Mesenchymal stem cell (in vitro differentiated cells and primary cell): ENCODE measurements at regions not wholly inside any gene's neighbourhood (a gene's known extent, or its start where the extent isn't known, plus 50 kb on each side); places are given as distances from the start of the nearest gene placed in this dataset.

Source experiments
- DNase-seq: peaks from one replicate; pipeline ENCODE4 v3.0.0-alpha.2; 2013
- H2AFZ ChIP-seq: one replicate; pipeline ENCODE4 v1.6.1; 2013; ENCODE audit warnings: low read depth, mild to moderate bottlenecking, control low read depth, inconsistent platforms, low read length, moderate library complexity
- H2AK5ac ChIP-seq: 2 replicates; pipeline ENCODE4 v1.6.1; 2013; ENCODE audit warnings: low read length, moderate library complexity, mild to moderate bottlenecking, inconsistent platforms; ENCODE audit not compliant: severe bottlenecking
- H2BK120ac ChIP-seq: one replicate; pipeline ENCODE4 v1.6.1; 2013; ENCODE audit warnings: low read depth, mild to moderate bottlenecking, inconsistent platforms, low read length, moderate library complexity
- H2BK12ac ChIP-seq, 2 experiments: one replicate each; pipeline ENCODE4 v1.6.1; 2013; ENCODE audit warnings: inconsistent platforms in 2 of 2, low read length in 2 of 2, mild to moderate bottlenecking in 2 of 2, moderate library complexity in 2 of 2, control low read depth in 1 of 2
- H2BK15ac ChIP-seq: one replicate; pipeline ENCODE4 v1.6.1; 2013; ENCODE audit warnings: mild to moderate bottlenecking, low read depth, inconsistent platforms; ENCODE audit not compliant: poor library complexity, severe bottlenecking
- H2BK5ac ChIP-seq: 2 replicates; pipeline ENCODE4 v1.6.1; 2013; ENCODE audit warnings: low read depth, mild to moderate bottlenecking, low read length, control low read depth, inconsistent platforms; ENCODE audit not compliant: poor library complexity, severe bottlenecking
- H3K14ac ChIP-seq, 2 experiments: one replicate each; pipeline ENCODE4 v1.6.1; 2013; ENCODE audit warnings: inconsistent platforms in 2 of 2, low read length in 2 of 2, control low read depth in 1 of 2, mild to moderate bottlenecking in 1 of 2, moderate library complexity in 1 of 2
- H3K18ac ChIP-seq, 2 experiments: one replicate each; pipeline ENCODE4 v1.6.1; 2013; ENCODE audit warnings: inconsistent platforms in 2 of 2, low read length in 2 of 2, control low read depth in 1 of 2, low read depth in 1 of 2, mild to moderate bottlenecking in 1 of 2
- H3K23ac ChIP-seq, 2 experiments: one replicate each; pipeline ENCODE4 v1.6.1; 2013; ENCODE audit warnings: inconsistent platforms in 2 of 2, low read length in 2 of 2, mild to moderate bottlenecking in 2 of 2, moderate library complexity in 2 of 2, control low read depth in 1 of 2
- H3K27ac ChIP-seq: 2 replicates; pipeline ENCODE4 v1.5.1; 2013; ENCODE audit warnings: mild to moderate bottlenecking, moderate library complexity, low read length, control low read depth, inconsistent platforms; ENCODE audit not compliant: poor library complexity, severe bottlenecking
- H3K27me3 ChIP-seq, 2 experiments: 2 replicates each; pipeline versions ENCODE4 v1.6.1 to v1.7.0; 2013; ENCODE audit warnings: low read length in 2 of 2, mild to moderate bottlenecking in 2 of 2, moderate library complexity in 2 of 2, control low read depth in 1 of 2, inconsistent platforms in 1 of 2; ENCODE audit not compliant: control insufficient read depth in 1 of 2, insufficient read depth in 1 of 2
- H3K36me3 ChIP-seq, 2 experiments: 2 replicates each; pipeline versions ENCODE4 v1.6.1 to v1.7.0; 2013; ENCODE audit warnings: low read length in 2 of 2, control low read depth in 1 of 2, inconsistent platforms in 1 of 2, low read depth in 1 of 2, mild to moderate bottlenecking in 1 of 2; ENCODE audit not compliant: insufficient read depth in 2 of 2, control insufficient read depth in 1 of 2
- H3K4ac ChIP-seq, 2 experiments: one replicate each; pipeline ENCODE4 v1.6.1; 2013; ENCODE audit warnings: inconsistent platforms in 2 of 2, low read length in 2 of 2, mild to moderate bottlenecking in 2 of 2, moderate library complexity in 2 of 2, control low read depth in 1 of 2, low read depth in 1 of 2
- H3K4me1 ChIP-seq: 2 replicates; pipeline ENCODE4 v1.6.1; 2013; ENCODE audit warnings: low read depth, low read length, control low read depth; ENCODE audit not compliant: control insufficient read depth, insufficient read depth
- H3K4me2 ChIP-seq: 2 replicates; pipeline ENCODE4 v1.6.1; 2013; ENCODE audit warnings: low read length, mild to moderate bottlenecking, inconsistent platforms; ENCODE audit not compliant: poor library complexity, severe bottlenecking
- H3K4me3 ChIP-seq, 2 experiments: 2 replicates each; pipeline versions ENCODE4 v1.5.1 to v1.7.0; 2013; ENCODE audit warnings: low read length in 2 of 2, mild to moderate bottlenecking in 2 of 2, control low read depth in 1 of 2, low read depth in 1 of 2; ENCODE audit not compliant: insufficient read depth in 1 of 2
- H3K79me1 ChIP-seq: replicated peaks from 2 replicates; pipeline ENCODE4 v1.6.1; 2013; ENCODE audit warnings: mild to moderate bottlenecking, control low read depth, low read length, inconsistent platforms; ENCODE audit not compliant: poor library complexity, severe bottlenecking
- H3K9ac ChIP-seq: 2 replicates; pipeline ENCODE4 v1.7.0; 2013; ENCODE audit warnings: mild to moderate bottlenecking, low read length, moderate library complexity
- H3K9me3 ChIP-seq: 2 replicates; pipeline ENCODE4 v1.7.0; 2013; ENCODE audit warnings: mild to moderate bottlenecking, low read length; ENCODE audit not compliant: control insufficient read depth
- H4K8ac ChIP-seq: one replicate; pipeline ENCODE4 v1.6.1; 2013; ENCODE audit warnings: inconsistent platforms, mild to moderate bottlenecking, low read length, moderate library complexity
- H4K91ac ChIP-seq: one replicate; pipeline ENCODE4 v1.6.1; 2013; ENCODE audit warnings: mild to moderate bottlenecking, low read length, inconsistent platforms
- WGBS: methylation state at CpG from one replicate; pipeline ENCODE4 v1.1.7; 2013; ENCODE audit warnings: mixed read lengths; 5-methylcytosine and 5-hydroxymethylcytosine counted together

- Histone ChIP-seq H3K4ac (no peak overlapping the region), H2BK15ac (no peak overlapping the region), H3K18ac (no peak overlapping the region), H3K9ac (no peak overlapping the region), H2BK5ac (no peak overlapping the region), H3K4me2 (no peak overlapping the region), H3K4me1 (no peaks in the 10 kb centered on the region), H3K4me3 (no peak overlapping the region), H3K79me1 (no peaks in the 10 kb centered on the region), H3K27ac (no peak overlapping the region), H3K23ac (no peak overlapping the region), H2BK120ac (no peak overlapping the region), H3K36me3 (no peaks in the 10 kb centered on the region), H3K9me3 (no peaks in the 10 kb centered on the region), H2AK5ac (no peak overlapping the region), H3K27me3 (peaks cover 0 to 49% of the 10 kb centered on the region in 2 experiments), H2AFZ (no peak overlapping the region), H3K14ac (no peak overlapping the region), H4K91ac (no peak overlapping the region), H4K8ac (no peak overlapping the region), H2BK12ac (no peak overlapping the region)
- DNase-seq, result no peak
- 79% methylated on average over 13 of the region's 13 CpGs for WGBS
These were observed 263.8 kb upstream of the FOXQ1 start for GRCh38 chr6:1047981-1048541.

GRCh38 chr6:1045239-1045638 lies 266.7 kb upstream of the FOXQ1 start:
- no peak overlapping the region for H3K14ac ChIP-seq
- no peak overlapping the region for H3K4ac ChIP-seq

GRCh38 chr6:1044040-1044836 lies 267.7 kb upstream of the FOXQ1 start:
- no peak overlapping the region for H3K18ac ChIP-seq
- no peak overlapping the region for H2BK15ac ChIP-seq
- no peaks in the 10 kb centered on the region for H3K4me1 ChIP-seq
- WGBS, result 77% methylated on average over 7 of the region's 7 CpGs
- no peak overlapping the region for H3K14ac ChIP-seq
- no peaks in the 10 kb centered on the region for H3K9me3 ChIP-seq
- no peak overlapping the region for H3K9ac ChIP-seq
- no peaks in the 10 kb centered on the region for H3K36me3 ChIP-seq
- H2AFZ ChIP-seq, result no peak overlapping the region
- peaks cover 0 to 58% of the 10 kb centered on the region in 2 experiments for H3K27me3 ChIP-seq
- H4K8ac ChIP-seq, result no peak overlapping the region
- no peak overlapping the region for H3K4ac ChIP-seq
- no peak overlapping the region for H3K4me2 ChIP-seq
- H4K91ac ChIP-seq, result no peak overlapping the region
- H2BK12ac ChIP-seq, result no peak overlapping the region
- DNase-seq, result no peak
- H3K79me1 ChIP-seq, result no peaks in the 10 kb centered on the region
- no peak overlapping the region for H3K27ac ChIP-seq
- no peak overlapping the region for H3K4me3 ChIP-seq
- no peak overlapping the region for H3K23ac ChIP-seq
- no peak overlapping the region for H2BK120ac ChIP-seq
- no peak overlapping the region for H2AK5ac ChIP-seq
- H2BK5ac ChIP-seq, result no peak overlapping the region

More at GRCh38 chr6:1045239-1045638, 266.7 kb upstream of the FOXQ1 start:
- H3K9ac ChIP-seq, result no peak overlapping the region
- no peak overlapping the region for H3K18ac ChIP-seq
- WGBS, result 36% methylated on average over 2 of the region's 2 CpGs
- no peak overlapping the region for H2AK5ac ChIP-seq
- H3K36me3 ChIP-seq, result no peaks in the 10 kb centered on the region
- no peak overlapping the region for H3K4me2 ChIP-seq
- no peak overlapping the region for H2BK120ac ChIP-seq
- no peak overlapping the region for H2AFZ ChIP-seq
- H4K91ac ChIP-seq, result no peak overlapping the region
- H3K4me3 ChIP-seq, result no peak overlapping the region
- H3K27ac ChIP-seq, result no peak overlapping the region
- H4K8ac ChIP-seq, result no peak overlapping the region
- no peak overlapping the region for H2BK12ac ChIP-seq
- no peaks in the 10 kb centered on the region for H3K4me1 ChIP-seq
- no peaks in the 10 kb centered on the region for H3K79me1 ChIP-seq
- no peak for DNase-seq
- no peaks in the 10 kb centered on the region for H3K9me3 ChIP-seq
- H2BK5ac ChIP-seq, result no peak overlapping the region
- peaks cover 0 to 58% of the 10 kb centered on the region in 2 experiments for H3K27me3 ChIP-seq
- no peak overlapping the region for H2BK15ac ChIP-seq
- H3K23ac ChIP-seq, result no peak overlapping the region

GRCh38 chr6:1043458-1043836 lies 268.5 kb upstream of the FOXQ1 start:
- Histone ChIP-seq H3K14ac (no peak overlapping the region), H3K4me1 (no peaks in the 10 kb centered on the region), H3K23ac (no peak overlapping the region), H3K9me3 (no peaks in the 10 kb centered on the region), H3K4me3 (no peak overlapping the region), H3K36me3 (no peaks in the 10 kb centered on the region), H3K4me2 (no peak overlapping the region), H2AFZ (no peak overlapping the region), H3K79me1 (no peaks in the 10 kb centered on the region), H4K91ac (no peak overlapping the region), H2BK15ac (no peak overlapping the region), H4K8ac (no peak overlapping the region), H2BK12ac (no peak overlapping the region), H2BK120ac (no peak overlapping the region), H3K27ac (no peak overlapping the region), H3K27me3 (peaks cover 0 to 58% of the 10 kb centered on the region in 2 experiments), H3K4ac (no peak overlapping the region), H2BK5ac (no peak overlapping the region), H2AK5ac (no peak overlapping the region), H3K9ac (no peak overlapping the region), H3K18ac (no peak overlapping the region)
- DNase-seq, result no peak
- WGBS, result 92% methylated on average over 5 of the region's 8 CpGs
